Panc1 (cell line): ENCODE measurements at regions not wholly inside any gene's neighbourhood (a gene's known extent, or its start where the extent isn't known, plus 50 kb on each side); places are given as distances from the start of the nearest gene placed in this dataset.

Source experiments
- ATAC-seq: fragments of 200-7000 bp; cut with Tn5 transposase; 2 replicates; pipeline ENCODE4 v1.9.1; 2020; ENCODE audit warnings: mild to moderate bottlenecking, moderate library complexity
- BruUV-seq: library from RNA; stranded (reverse); fragments of 400-500 nt; replicated peaks from 2 replicates; lab custom pipeline; 2021; lab: Mats Ljungman, UMichigan
- CTCF ChIA-PET: fragments of 300-600 bp; sonication (Branson Sonifier 250); formaldehyde crosslinking; loops from one replicate; lab custom pipeline; 2022; ENCODE audit warnings: antibody characterized with exemption; lab: Charles Lee
- POLR2A ChIA-PET: fragments of 300-600 bp; sonication (Branson Sonifier 250); formaldehyde crosslinking; loops from one replicate; lab custom pipeline; 2022; ENCODE audit warnings: antibody characterized with exemption; lab: Charles Lee
- DNase-seq: peaks from one replicate; pipeline ENCODE4 v3.0.0-alpha.2; 2010; ENCODE audit warnings: low read depth, low spot score
- H3K27ac ChIP-seq: 2 replicates; pipeline ENCODE4 v1.5.1; 2011; ENCODE audit warnings: mild to moderate bottlenecking, low read length, inconsistent platforms
- H3K27me3 ChIP-seq: fragments of 200-500 bp; sonication (Bioruptor generic); 2 replicates; pipeline ENCODE4 v1.6.0; 2014; ENCODE audit warnings: low read length, inconsistent platforms; ENCODE audit not compliant: control insufficient read depth, insufficient read depth
- H3K36me3 ChIP-seq: fragments of 200-500 bp; sonication (Bioruptor generic); 2 replicates; pipeline ENCODE4 v1.5.1; 2014; ENCODE audit warnings: inconsistent platforms, mild to moderate bottlenecking, low read length, moderate library complexity; ENCODE audit not compliant: control insufficient read depth, insufficient read depth
- H3K4me1 ChIP-seq: 2 replicates; pipeline ENCODE4 v1.5.1; 2011; ENCODE audit warnings: inconsistent platforms, mild to moderate bottlenecking, low read length, moderate library complexity; ENCODE audit not compliant: control insufficient read depth, insufficient read depth
- H3K4me3 ChIP-seq, 2 experiments: 2 replicates each; pipeline ENCODE4 v1.5.1; 2011 to 2012; ENCODE audit warnings: low read depth in 2 of 2, low read length in 2 of 2, mild to moderate bottlenecking in 2 of 2, inconsistent platforms in 1 of 2, moderate library complexity in 1 of 2
- H3K9me3 ChIP-seq: fragments of 200-500 bp; sonication (Bioruptor generic); 2 replicates; pipeline ENCODE4 v1.5.1; 2014; ENCODE audit warnings: low read depth, mild to moderate bottlenecking, inconsistent platforms, low read length, moderate library complexity; ENCODE audit not compliant: control insufficient read depth, insufficient read depth
- CTCF ChIP-seq: fragments of 450-650 bp; IDR thresholded peaks from 2 replicates; pipeline ENCODE4 v1.5.1; 2017; ENCODE audit warnings: mild to moderate bottlenecking
- POLR2AphosphoS5 ChIP-seq: IDR thresholded peaks from 2 replicates; pipeline ENCODE4 v1.6.1; 2012; ENCODE audit warnings: mild to moderate bottlenecking, low read depth, low read length, moderate library complexity
- SIN3A ChIP-seq: IDR thresholded peaks from 2 replicates; pipeline ENCODE4 v1.6.1; 2012; ENCODE audit warnings: low read depth, mild to moderate bottlenecking, low read length, moderate library complexity, borderline replicate concordance; ENCODE audit not compliant: insufficient read depth
- TCF7L2 ChIP-seq: IDR thresholded peaks from 2 replicates; pipeline ENCODE4 v1.6.1; 2011; ENCODE audit warnings: mild to moderate bottlenecking, low read depth, low read length, inconsistent platforms
- in situ Hi-C: cut with HindIII; loops from 2 replicates; pipeline ENCODE4 v1.10.0; 2016; ENCODE audit warnings: low sequenced_read_pairs, low pct_unique_long_range_greater_than_20kb
- intact Hi-C: fragments of 100-400 bp; cut with micrococcal nuclease; formaldehyde crosslinking; loops from one replicate; pipeline ENCODE4 v1.10.0; 2022; ENCODE audit not compliant: unreplicated experiment
- TF ChIP-seq, protein P1 (sequence below), 2 experiments: IDR thresholded peaks; 2 replicates each; pipeline ENCODE4 v1.6.1; 2011 to 2012; ENCODE audit warnings: low read depth in 2 of 2, control low read depth in 1 of 2, low read length in 1 of 2, mild to moderate bottlenecking in 1 of 2, moderate library complexity in 1 of 2; ENCODE audit not compliant: insufficient read depth in 1 of 2

DNA sequence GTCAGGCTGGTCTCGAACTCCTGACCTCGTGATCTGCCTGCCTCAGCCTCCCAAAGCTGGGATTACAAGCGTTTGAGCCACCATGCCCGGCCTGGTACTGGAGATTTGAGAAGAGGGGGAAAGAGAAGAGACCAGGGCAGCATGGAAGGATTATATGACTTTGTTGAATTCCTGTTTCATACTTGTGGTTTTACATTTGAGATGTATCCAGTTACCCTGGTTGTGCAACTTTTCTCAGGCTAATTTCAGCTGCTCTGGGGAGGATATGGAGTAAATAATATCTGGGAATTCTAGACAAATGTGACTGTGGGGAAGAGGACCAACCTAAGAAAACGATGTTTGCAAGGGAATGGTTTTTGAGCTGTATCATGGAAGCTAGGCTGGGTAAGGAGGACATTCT, 89.5 kb upstream of the GREM2 start:
- no peaks in the 10 kb centered on the region for H3K36me3 ChIP-seq
- in situ Hi-C loops (no loop called here), intact Hi-C loops (no loop called here)
- no peak for DNase-seq
- ChIA-PET CTCF (no interaction called here), POLR2A (no interaction called here)
- H3K27me3 ChIP-seq: no peaks in the 10 kb centered on the region
- ATAC-seq: no peak
- BruUV-seq: no TSS peak
- no peak overlapping the region for H3K4me3 ChIP-seq
- H3K4me1 ChIP-seq: no peaks in the 10 kb centered on the region
- TF ChIP-seq, protein P1, sequence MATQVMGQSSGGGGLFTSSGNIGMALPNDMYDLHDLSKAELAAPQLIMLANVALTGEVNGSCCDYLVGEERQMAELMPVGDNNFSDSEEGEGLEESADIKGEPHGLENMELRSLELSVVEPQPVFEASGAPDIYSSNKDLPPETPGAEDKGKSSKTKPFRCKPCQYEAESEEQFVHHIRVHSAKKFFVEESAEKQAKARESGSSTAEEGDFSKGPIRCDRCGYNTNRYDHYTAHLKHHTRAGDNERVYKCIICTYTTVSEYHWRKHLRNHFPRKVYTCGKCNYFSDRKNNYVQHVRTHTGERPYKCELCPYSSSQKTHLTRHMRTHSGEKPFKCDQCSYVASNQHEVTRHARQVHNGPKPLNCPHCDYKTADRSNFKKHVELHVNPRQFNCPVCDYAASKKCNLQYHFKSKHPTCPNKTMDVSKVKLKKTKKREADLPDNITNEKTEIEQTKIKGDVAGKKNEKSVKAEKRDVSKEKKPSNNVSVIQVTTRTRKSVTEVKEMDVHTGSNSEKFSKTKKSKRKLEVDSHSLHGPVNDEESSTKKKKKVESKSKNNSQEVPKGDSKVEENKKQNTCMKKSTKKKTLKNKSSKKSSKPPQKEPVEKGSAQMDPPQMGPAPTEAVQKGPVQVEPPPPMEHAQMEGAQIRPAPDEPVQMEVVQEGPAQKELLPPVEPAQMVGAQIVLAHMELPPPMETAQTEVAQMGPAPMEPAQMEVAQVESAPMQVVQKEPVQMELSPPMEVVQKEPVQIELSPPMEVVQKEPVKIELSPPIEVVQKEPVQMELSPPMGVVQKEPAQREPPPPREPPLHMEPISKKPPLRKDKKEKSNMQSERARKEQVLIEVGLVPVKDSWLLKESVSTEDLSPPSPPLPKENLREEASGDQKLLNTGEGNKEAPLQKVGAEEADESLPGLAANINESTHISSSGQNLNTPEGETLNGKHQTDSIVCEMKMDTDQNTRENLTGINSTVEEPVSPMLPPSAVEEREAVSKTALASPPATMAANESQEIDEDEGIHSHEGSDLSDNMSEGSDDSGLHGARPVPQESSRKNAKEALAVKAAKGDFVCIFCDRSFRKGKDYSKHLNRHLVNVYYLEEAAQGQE (IDR thresholded peaks at IDR 0.05; ENCODE audit: insufficient read depth in 1 of 2, low read depth in 2 of 2, low read length in 1 of 2): no peak
- TF ChIP-seq CTCF: no peak
- no peak for TF ChIP-seq TCF7L2
- no peak for TF ChIP-seq POLR2AphosphoS5
- no peak for TF ChIP-seq SIN3A
- no peak overlapping the region for H3K27ac ChIP-seq
- no peaks in the 10 kb centered on the region for H3K9me3 ChIP-seq

DNA sequence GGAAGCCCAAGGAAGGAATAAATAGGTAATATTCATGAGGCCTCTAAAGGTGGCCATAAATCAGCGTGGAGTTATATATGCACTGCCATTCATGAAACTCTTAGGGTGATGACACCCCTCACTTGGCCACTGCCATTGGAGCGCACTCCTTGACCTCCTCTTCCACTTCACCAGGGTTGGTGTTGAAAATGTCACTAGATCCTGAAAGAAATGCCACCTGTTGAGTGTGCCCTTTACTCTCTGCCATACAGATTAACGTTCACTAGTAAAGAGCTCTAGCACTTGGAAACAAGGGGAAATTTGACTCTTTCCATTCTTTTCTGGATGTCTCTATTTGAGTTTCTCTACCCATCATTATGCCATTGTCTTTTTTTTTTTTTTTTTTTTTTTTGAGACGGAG, 83.5 kb upstream of the GREM2 start:
- Histone ChIP-seq H3K27ac (no peak overlapping the region), H3K4me1 (no peaks in the 10 kb centered on the region), H3K27me3 (no peaks in the 10 kb centered on the region), H3K36me3 (no peaks in the 10 kb centered on the region), H3K4me3 (no peak overlapping the region), H3K9me3 (no peaks in the 10 kb centered on the region)
- ChIA-PET CTCF (interaction anchor here (0.6 kb wide), 1 partner anchor 37 kb away, joined by 3 read pairs; no protein-coding TSS in a partner anchor), POLR2A (no interaction called here)
- in situ Hi-C loops (no loop called here), intact Hi-C loops (loop anchor here (10.0 kb wide), 1 partner anchor 671 kb away; no protein-coding TSS in a partner anchor)
- BruUV-seq: no TSS peak
- ATAC-seq: no peak
- no peak for DNase-seq
- TF ChIP-seq TCF7L2: no peak
- TF ChIP-seq SIN3A: no peak
- no peak for TF ChIP-seq CTCF
- TF ChIP-seq POLR2AphosphoS5: no peak
- TF ChIP-seq, protein P1 (IDR thresholded peaks at IDR 0.05; ENCODE audit: insufficient read depth in 1 of 2, low read depth in 2 of 2, low read length in 1 of 2): no peak
